Lung (tissue), 11 donors: ENCODE measurements at regions not wholly inside any gene's neighbourhood (a gene's known extent, or its start where the extent isn't known, plus 50 kb on each side); places are given as distances from the start of the nearest gene placed in this dataset.

ENCODE experiments used
- ATAC-seq: fragments of 200-7000 bp; cut with Tn5 transposase; one replicate; pipeline ENCODE4 v1.9.1; 2020; ENCODE audit warnings: moderate number of reproducible peaks; ENCODE audit not compliant: insufficient read depth, low FRiP score
- DNase-seq, 3 donors: peaks; one replicate each; pipeline ENCODE4 v3.0.0-alpha.2; 2013 to 2017
- H3K27ac ChIP-seq, 2 donors: one replicate each; pipeline ENCODE4 v1.5.1; 2013; ENCODE audit warnings: mild to moderate bottlenecking in 2 of 2, moderate library complexity in 2 of 2, control low read depth in 1 of 2, inconsistent platforms in 1 of 2, low read depth in 1 of 2, low read length in 1 of 2
- H3K27me3 ChIP-seq, 3 donors: one replicate each; pipeline ENCODE4 v1.5.1; 2013; ENCODE audit warnings: low read length in 2 of 3; ENCODE audit not compliant: control insufficient read depth in 3 of 3, insufficient read depth in 3 of 3
- H3K36me3 ChIP-seq, 4 donors: one replicate each; pipeline ENCODE4 v1.5.1; 2013; ENCODE audit warnings: low read length in 4 of 4, mild to moderate bottlenecking in 1 of 4, moderate library complexity in 1 of 4; ENCODE audit not compliant: control insufficient read depth in 4 of 4, insufficient read depth in 4 of 4
- H3K4me1 ChIP-seq, 5 donors: one replicate each; pipeline ENCODE4 v1.5.1; 2013; ENCODE audit warnings: low read length in 5 of 5, mild to moderate bottlenecking in 2 of 5, moderate library complexity in 1 of 5; ENCODE audit not compliant: control insufficient read depth in 5 of 5, insufficient read depth in 5 of 5
- H3K4me3 ChIP-seq: one replicate; pipeline ENCODE4 v1.5.1; 2013; ENCODE audit warnings: mild to moderate bottlenecking, control low read depth, moderate library complexity
- H3K9ac ChIP-seq, 2 donors: one replicate each; pipeline ENCODE4 v1.5.1; 2013; ENCODE audit warnings: low read length in 2 of 2, control low read depth in 1 of 2; ENCODE audit not compliant: insufficient read depth in 1 of 2
- H3K9me3 ChIP-seq, 4 donors: one replicate each; pipeline ENCODE4 v1.5.1; 2013; ENCODE audit warnings: low read length in 3 of 4, mild to moderate bottlenecking in 1 of 4, moderate library complexity in 1 of 4; ENCODE audit not compliant: control insufficient read depth in 4 of 4, insufficient read depth in 3 of 4
- CTCF ChIP-seq: IDR thresholded peaks from 2 replicates; pipeline ENCODE4 v1.5.1; 2012; ENCODE audit warnings: mild to moderate bottlenecking; ENCODE audit errors: control extremely low read depth, extremely low read depth
- WGBS, 2 donors: extraction: QIAGEN DNeasy Blood & Tissue Kit; methylation state at CpG; one replicate each; pipeline ENCODE4 v1.1.7; 2013; 5-methylcytosine and 5-hydroxymethylcytosine counted together
- donor health status: control.
- donor health status: control.
- donor health status: Bipolar disorder and iron deficiency.
- donor health status: healthy.
- donor health status: DM: yes; HTN: yes; CAD: no.

GRCh38 chr2:136492901-136493300 is 272.4 kb upstream of the THSD7B start:
- H3K4me1 ChIP-seq, result peaks cover 0 to 6% (median 0%) of the 10 kb centered on the region in 5 donors
- H3K27ac ChIP-seq, result no peak overlapping the region
- no peak overlapping the region for H3K9ac ChIP-seq
- H3K4me3 ChIP-seq, result no peak overlapping the region
- TF ChIP-seq CTCF, result no peak
- WGBS, 2 donors, result 59 to 69% methylated on average over 8 of the region's 8 CpGs
- DNase-seq (no peak), ATAC-seq (no peak)
- H3K36me3 ChIP-seq, result no peaks in the 10 kb centered on the region
- no peaks in the 10 kb centered on the region for H3K27me3 ChIP-seq
- H3K9me3 ChIP-seq, result peaks cover 0 to 4% (median 0%) of the 10 kb centered on the region in 4 donors

- Histone ChIP-seq H3K9me3 (peaks cover 0 to 2% (median 0%) of the 10 kb centered on the region in 4 donors), H3K4me1 (no peaks in the 10 kb centered on the region), H3K9ac (no peak overlapping the region), H3K4me3 (no peak overlapping the region), H3K36me3 (no peaks in the 10 kb centered on the region), H3K27me3 (no peaks in the 10 kb centered on the region), H3K27ac (no peak overlapping the region)
- 83 to 85% methylated on average over 3 of the region's 3 CpGs for WGBS, 2 donors
- ATAC-seq (no peak), DNase-seq (no peak)
- no peak for TF ChIP-seq CTCF
Measured at GRCh38 chr2:136490100-136490499, 275.2 kb upstream of the THSD7B start.

- no peaks in the 10 kb centered on the region for H3K36me3 ChIP-seq
- WGBS, 2 donors, result 84 to 89% methylated on average over 2 of the region's 2 CpGs
- H3K9ac ChIP-seq, result no peak overlapping the region
- no peaks in the 10 kb centered on the region for H3K4me1 ChIP-seq
- peaks cover 0 to 2% (median 0%) of the 10 kb centered on the region in 4 donors for H3K9me3 ChIP-seq
- no peak overlapping the region for H3K27ac ChIP-seq
- no peak overlapping the region for H3K4me3 ChIP-seq
- ATAC-seq (no peak), DNase-seq (no peak)
- no peaks in the 10 kb centered on the region for H3K27me3 ChIP-seq
- no peak for TF ChIP-seq CTCF
Measured at GRCh38 chr2:136487421-136487820, 277.9 kb upstream of the THSD7B start.

- no peak overlapping the region for H3K27ac ChIP-seq
- no peak for ATAC-seq
- no peaks in the 10 kb centered on the region for H3K36me3 ChIP-seq
- DNase-seq, result no peak
- H3K4me3 ChIP-seq, result no peak overlapping the region
- WGBS, 2 donors, result 88 to 93% methylated on average over 10 of the region's 10 CpGs
- no peak overlapping the region for H3K9ac ChIP-seq
- no peaks in the 10 kb centered on the region for H3K9me3 ChIP-seq
- no peak for TF ChIP-seq CTCF
- H3K4me1 ChIP-seq, result no peaks in the 10 kb centered on the region
- H3K27me3 ChIP-seq, result no peaks in the 10 kb centered on the region
Measured at GRCh38 chr2:136486115-136486514, 279.2 kb upstream of the THSD7B start.
